ENCODE measurements at regions not wholly inside any gene's neighbourhood (a gene's known extent, or its start where the extent isn't known, plus 50 kb on each side); places are given as distances from the start of the nearest gene placed in this dataset.
"Not testable (repeated sequence)": the region's sequence is repeated elsewhere in the genome, so short reads cannot be mapped to it uniquely, and the experiment has no call there.

DNA sequence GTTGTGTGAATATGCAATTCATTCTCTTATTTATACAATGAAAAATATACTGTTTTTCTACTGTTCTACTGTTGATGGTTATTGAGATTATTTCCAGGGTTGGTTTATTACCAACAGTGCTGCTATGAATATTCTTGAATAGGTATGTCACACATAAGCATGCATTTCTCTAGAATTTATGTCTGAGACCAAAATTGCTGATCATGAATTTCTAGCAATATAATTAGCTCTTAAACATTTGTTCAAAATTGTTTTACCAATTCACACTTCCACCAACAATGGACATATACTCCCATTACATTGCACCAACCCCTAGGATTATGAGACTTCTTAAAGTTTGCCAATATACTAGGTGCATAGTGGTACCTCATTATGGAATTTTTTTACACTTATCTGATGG lies 164.1 kb upstream of the KCNQ5 start:
- no peak for DNase-seq

DNA sequence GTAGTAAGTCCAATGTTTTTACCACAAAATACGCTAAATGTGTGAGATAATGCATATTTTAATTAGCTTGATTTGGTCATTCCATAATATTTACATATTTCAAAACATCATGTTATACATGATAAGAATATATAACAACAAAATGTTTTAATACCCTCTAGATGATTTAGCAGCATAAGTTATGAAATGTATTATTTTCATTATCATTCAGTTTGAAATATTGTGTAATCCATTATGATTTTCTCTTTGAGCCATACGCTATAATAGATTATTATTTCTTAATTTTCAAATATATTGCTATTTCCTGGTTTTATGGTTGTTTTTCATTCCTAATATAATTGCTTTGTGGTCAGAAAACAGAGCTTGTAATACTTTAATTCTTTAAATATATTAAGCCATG lies 163.3 kb upstream of the KCNQ5 start:
- 87% methylated on average over 2 of the region's 2 CpGs for WGBS
- intact Hi-C loops (cut with DNase I), result no loop called here
- no peaks in the 10 kb centered on the region for H3K9me3 ChIP-seq (ENCODE audit: control insufficient read depth, low read length)
- ATAC-seq, result no peak
- H3K27ac ChIP-seq (ENCODE audit: low read length), result no peak overlapping the region
- H3K27me3 ChIP-seq (ENCODE audit: control insufficient read depth, insufficient read depth), result no peaks in the 10 kb centered on the region
- H3K4me1 ChIP-seq (ENCODE audit: control insufficient read depth, insufficient read depth, low read length), result no peaks in the 10 kb centered on the region
- H3K4me3 ChIP-seq (ENCODE audit: low read length), result no peak overlapping the region
- DNase-seq, result no peak

More for the DNA sequence above, 164.1 kb upstream of the KCNQ5 start:
- Histone ChIP-seq H3K9me3 (ENCODE audit: control insufficient read depth, low read length) (no peaks in the 10 kb centered on the region), H3K27me3 (ENCODE audit: control insufficient read depth, insufficient read depth) (no peaks in the 10 kb centered on the region), H3K4me1 (ENCODE audit: control insufficient read depth, insufficient read depth, low read length) (no peaks in the 10 kb centered on the region), H3K4me3 (ENCODE audit: low read length) (no peak overlapping the region), H3K27ac (ENCODE audit: low read length) (no peak overlapping the region)
- intact Hi-C loops (cut with DNase I), result no loop called here
- ATAC-seq, result no peak

DNA sequence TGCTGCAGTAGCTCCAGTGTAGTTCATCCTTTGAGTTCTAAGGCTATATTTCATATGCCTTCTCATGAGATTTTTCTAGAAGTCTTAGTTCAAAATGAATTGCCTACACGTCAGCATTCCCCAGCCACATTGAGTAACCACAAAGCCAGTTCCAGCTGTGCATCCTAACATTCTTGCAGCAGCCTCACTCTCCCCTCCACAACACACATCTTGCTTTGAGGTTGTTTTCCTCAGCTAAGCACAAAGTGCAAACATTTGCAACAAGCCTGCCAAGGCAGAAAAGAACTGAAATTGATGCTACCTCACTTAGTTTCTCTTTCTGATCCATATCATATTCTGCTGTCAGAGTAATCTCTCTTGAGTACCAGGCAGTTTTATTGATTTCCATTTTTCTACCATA lies 160.7 kb upstream of the KCNQ5 start:
- no peaks in the 10 kb centered on the region for H3K9me3 ChIP-seq (ENCODE audit: control insufficient read depth, low read length)
- no peaks in the 10 kb centered on the region for H3K27me3 ChIP-seq (ENCODE audit: control insufficient read depth, insufficient read depth)
- DNase-seq (no peak), ATAC-seq (no peak)
- intact Hi-C loops (cut with DNase I), result no loop called here
- H3K4me3 ChIP-seq (ENCODE audit: low read length), result no peak overlapping the region
- WGBS, result 39% methylated on average over 1 of the region's 1 CpG
- H3K4me1 ChIP-seq (ENCODE audit: control insufficient read depth, insufficient read depth, low read length), result no peaks in the 10 kb centered on the region
- H3K27ac ChIP-seq (ENCODE audit: low read length), result no peak overlapping the region

DNA sequence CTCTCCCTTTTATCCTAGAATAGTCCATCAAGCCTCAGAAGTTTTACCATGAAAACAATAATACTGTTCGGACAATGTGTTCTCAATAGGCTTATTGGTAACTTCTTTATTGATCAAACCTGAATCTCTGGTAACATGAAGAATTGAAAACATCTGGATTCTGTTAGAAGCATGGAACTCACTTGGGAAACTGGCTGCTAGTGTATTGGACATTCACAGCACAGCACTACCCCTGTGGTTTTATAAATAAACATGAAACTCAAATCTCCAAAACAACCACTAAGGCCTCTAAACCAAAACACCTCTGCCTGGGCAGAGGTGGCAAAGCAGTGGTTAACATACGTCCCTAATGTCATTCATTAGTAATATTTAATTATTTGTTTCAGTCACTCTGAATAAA lies 157.6 kb upstream of the KCNQ5 start:
- WGBS, result 57% methylated on average over 2 of the region's 2 CpGs
- H3K4me1 ChIP-seq (ENCODE audit: control insufficient read depth, insufficient read depth, low read length), result no peaks in the 10 kb centered on the region
- H3K27me3 ChIP-seq (ENCODE audit: control insufficient read depth, insufficient read depth), result no peaks in the 10 kb centered on the region
- ATAC-seq (no peak), DNase-seq (no peak)
- no peaks in the 10 kb centered on the region for H3K9me3 ChIP-seq (ENCODE audit: control insufficient read depth, low read length)
- intact Hi-C loops (cut with DNase I), result no loop called here
- H3K27ac ChIP-seq (ENCODE audit: low read length), result no peak overlapping the region
- H3K4me3 ChIP-seq (ENCODE audit: low read length), result no peak overlapping the region

DNA sequence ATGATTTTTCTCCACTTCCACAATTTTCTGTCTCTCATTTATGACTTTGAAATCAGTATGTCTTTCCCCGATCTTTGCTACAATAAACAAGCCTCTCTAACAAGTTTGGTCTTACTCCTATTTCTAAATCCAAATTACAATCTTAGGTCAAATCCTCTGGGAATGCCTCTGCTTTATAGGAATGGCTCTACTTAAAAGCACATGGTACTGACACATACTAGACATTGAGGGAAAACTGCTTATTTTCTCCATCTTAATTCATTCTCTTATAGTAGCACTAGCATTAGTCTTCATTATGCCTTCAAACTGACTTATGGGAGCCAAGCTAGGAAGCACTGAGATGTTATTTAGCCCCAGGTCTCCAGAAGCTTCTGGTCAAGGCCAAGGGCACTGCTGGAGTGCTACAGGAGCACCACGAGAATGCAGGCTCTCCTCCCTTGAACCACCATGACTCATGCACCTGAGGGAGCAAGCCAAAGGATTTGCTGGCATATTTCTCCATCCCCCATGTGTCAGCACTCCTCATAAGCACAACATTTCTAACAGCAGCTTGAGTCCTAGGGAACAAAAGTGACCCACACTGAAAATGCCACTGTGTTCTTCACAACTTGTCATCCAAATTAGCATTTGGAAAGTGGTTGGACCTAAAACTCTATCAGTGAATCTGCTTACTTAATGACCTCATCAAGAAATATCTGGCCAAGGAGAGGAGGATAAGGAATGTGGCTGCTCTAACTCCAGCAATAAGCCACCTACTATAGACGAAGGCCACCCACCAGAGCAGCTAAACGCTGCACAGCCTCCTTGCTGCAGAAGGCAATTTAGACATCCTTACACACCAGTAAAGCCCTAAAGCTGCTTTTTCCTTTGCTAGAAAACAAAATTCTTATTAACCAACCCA lies 156.8 kb upstream of the KCNQ5 start:
- no peak overlapping the region for H3K4me3 ChIP-seq (ENCODE audit: low read length)
- intact Hi-C loops (cut with DNase I), result no loop called here
- DNase-seq, result no peak
- no peaks in the 10 kb centered on the region for H3K4me1 ChIP-seq (ENCODE audit: control insufficient read depth, insufficient read depth, low read length)
- WGBS, result 59% methylated on average over 4 of the region's 4 CpGs
- no peaks in the 10 kb centered on the region for H3K27me3 ChIP-seq (ENCODE audit: control insufficient read depth, insufficient read depth)
- no peaks in the 10 kb centered on the region for H3K9me3 ChIP-seq (ENCODE audit: control insufficient read depth, low read length)
- no peak overlapping the region for H3K27ac ChIP-seq (ENCODE audit: low read length)
- no peak for ATAC-seq

DNA sequence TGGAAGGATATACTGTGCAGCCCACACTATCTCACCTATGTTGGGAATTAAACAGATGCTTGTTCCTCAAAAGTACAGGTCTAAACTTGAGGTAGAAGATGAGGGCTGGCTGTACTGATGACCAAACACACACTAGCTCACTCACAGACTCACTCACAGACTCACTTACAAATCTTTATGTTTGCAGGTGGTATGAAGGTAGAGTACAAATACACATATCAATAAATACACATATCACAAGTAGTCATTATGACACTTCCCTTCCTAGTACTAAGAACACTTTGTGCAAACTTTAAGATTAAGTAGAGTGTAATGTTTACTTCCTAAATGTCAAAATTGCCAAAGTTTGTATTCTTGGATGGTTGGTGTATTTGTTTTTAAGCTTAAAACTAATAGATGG lies 155.4 kb upstream of the KCNQ5 start:
- DNase-seq, result no peak
- no peak for ATAC-seq
- intact Hi-C loops (cut with DNase I), result no loop called here
- Histone ChIP-seq H3K4me3 (ENCODE audit: low read length) (no peak overlapping the region), H3K27ac (ENCODE audit: low read length) (no peak overlapping the region), H3K4me1 (ENCODE audit: control insufficient read depth, insufficient read depth, low read length) (no peaks in the 10 kb centered on the region), H3K27me3 (ENCODE audit: control insufficient read depth, insufficient read depth) (no peaks in the 10 kb centered on the region), H3K9me3 (ENCODE audit: control insufficient read depth, low read length) (no peaks in the 10 kb centered on the region)

DNA sequence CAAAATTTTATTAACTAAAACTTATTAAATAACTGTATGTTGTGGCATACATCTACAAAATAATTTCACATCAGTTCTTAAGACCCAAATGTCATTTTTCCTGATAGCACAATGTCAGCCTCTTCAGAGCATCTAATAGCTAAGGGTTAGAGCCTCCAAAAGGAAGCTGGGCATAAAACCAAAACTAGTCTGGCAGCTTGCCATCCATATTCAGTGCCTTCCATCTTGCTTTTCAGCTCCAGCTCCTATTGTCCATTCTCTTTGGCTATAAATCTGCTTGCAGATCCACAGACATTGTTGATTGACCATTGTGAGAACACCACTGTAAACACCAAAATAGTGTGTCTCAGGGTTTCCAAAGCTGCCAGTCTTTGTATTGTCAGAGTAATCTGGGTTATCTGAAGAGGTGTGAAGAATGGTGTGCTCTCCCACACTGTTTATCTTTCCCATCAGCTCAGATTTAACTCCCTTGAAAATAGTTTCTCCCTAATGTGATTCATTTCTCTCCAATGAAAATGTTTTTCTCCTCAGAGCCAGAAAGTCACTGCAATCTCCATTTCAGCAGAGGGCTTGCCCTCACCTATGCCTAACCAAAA lies 154.8 kb upstream of the KCNQ5 start:
- no peaks in the 10 kb centered on the region for H3K9me3 ChIP-seq (ENCODE audit: control insufficient read depth, low read length)
- H3K27me3 ChIP-seq (ENCODE audit: control insufficient read depth, insufficient read depth), result no peaks in the 10 kb centered on the region
- no peak overlapping the region for H3K27ac ChIP-seq (ENCODE audit: low read length)
- H3K4me3 ChIP-seq (ENCODE audit: low read length), result no peak overlapping the region
- no peak for ATAC-seq
- DNase-seq, result no peak
- intact Hi-C loops (cut with DNase I), result no loop called here
- H3K4me1 ChIP-seq (ENCODE audit: control insufficient read depth, insufficient read depth, low read length), result no peaks in the 10 kb centered on the region

DNA sequence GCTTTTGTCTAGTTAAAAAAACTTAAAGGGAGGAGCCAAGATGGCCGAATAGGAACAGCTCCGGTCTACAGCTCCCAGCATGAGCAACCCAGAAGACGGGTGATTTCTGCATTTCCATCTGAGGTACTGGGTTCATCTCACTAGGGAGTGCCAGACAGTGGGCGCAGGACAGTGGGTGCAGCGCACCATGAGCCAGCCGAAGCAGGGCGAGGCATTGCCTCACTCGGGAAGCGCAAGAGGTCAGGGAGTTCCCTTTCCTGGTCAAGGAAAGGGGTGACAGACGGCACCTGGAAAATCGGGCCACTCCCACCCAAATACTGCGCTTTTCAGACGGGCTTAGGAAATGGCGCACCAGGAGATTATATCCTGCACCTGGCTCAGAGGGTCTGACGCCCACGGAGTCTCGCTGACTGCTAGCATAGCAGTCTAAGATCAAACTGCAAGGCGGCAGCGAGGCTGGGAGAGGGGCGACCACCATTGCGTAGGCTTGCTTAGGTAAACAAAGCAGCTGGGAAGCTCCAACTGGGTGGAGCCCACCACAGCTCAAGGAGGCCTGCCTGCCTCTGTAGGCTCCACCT lies 152.4 kb upstream of the KCNQ5 start:
- ATAC-seq, result not testable (repeated sequence)
- 91% methylated on average over 21 of the region's 21 CpGs for WGBS

DNA sequence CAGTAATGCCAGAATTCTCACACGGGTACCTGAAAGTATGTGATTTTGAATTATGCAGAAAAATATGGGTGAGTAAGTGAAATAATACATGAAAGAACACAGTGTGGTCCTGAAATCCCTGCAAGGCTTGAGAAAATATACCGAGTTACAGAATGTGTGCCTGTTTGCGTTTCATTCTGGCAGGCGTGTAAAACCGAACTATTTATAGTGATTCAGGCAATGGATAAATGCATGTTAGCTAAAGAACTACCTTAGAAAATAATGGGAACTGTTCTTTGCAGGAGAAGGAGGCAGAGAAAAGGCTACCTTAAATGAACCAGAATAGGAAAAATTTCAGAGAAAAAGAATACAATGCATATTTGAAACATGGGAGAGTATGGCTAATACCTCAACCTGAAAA lies 145.8 kb upstream of the KCNQ5 start:
- H3K4me1 ChIP-seq (ENCODE audit: control insufficient read depth, insufficient read depth, low read length), result no peaks in the 10 kb centered on the region
- DNase-seq (no peak), ATAC-seq (no peak)
- H3K27me3 ChIP-seq (ENCODE audit: control insufficient read depth, insufficient read depth), result no peaks in the 10 kb centered on the region
- H3K27ac ChIP-seq (ENCODE audit: low read length), result no peak overlapping the region
- no peak overlapping the region for H3K4me3 ChIP-seq (ENCODE audit: low read length)
- H3K9me3 ChIP-seq (ENCODE audit: control insufficient read depth, low read length), result no peaks in the 10 kb centered on the region
- intact Hi-C loops (cut with DNase I), result no loop called here
- 82% methylated on average over 5 of the region's 5 CpGs for WGBS

More for the DNA sequence above, 152.4 kb upstream of the KCNQ5 start:
- intact Hi-C loops (cut with DNase I); H3K27me3 ChIP-seq (ENCODE audit: control insufficient read depth, insufficient read depth); H3K27ac ChIP-seq (ENCODE audit: low read length); H3K9me3 ChIP-seq (ENCODE audit: control insufficient read depth, low read length); H3K4me3 ChIP-seq (ENCODE audit: low read length); H3K4me1 ChIP-seq (ENCODE audit: control insufficient read depth, insufficient read depth, low read length): not testable (repeated sequence)
- DNase-seq, result peak in 1 of 3 donors; percentile 28

DNA sequence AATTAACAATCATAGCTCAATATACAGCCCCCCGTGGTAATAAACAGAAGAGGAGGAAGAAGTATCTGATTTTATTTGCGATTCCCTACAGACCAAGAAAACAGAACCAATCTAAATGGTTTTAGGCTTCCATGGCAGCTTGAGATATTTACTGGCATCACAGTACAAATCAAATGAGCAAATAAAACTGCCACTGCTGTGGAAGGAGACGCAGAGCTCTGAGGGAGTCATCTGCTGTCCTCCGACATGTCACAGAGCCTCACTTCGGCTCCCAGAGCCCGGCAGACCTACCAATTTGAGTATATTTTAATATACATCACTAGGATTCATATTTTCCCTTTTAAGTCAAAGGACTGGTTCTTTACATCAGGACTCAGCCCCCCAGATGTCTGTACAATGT lies 145.2 kb upstream of the KCNQ5 start:
- WGBS, result 82% methylated on average over 6 of the region's 6 CpGs
- Histone ChIP-seq H3K4me3 (ENCODE audit: low read length) (no peak overlapping the region), H3K27me3 (ENCODE audit: control insufficient read depth, insufficient read depth) (no peaks in the 10 kb centered on the region), H3K9me3 (ENCODE audit: control insufficient read depth, low read length) (no peaks in the 10 kb centered on the region), H3K4me1 (ENCODE audit: control insufficient read depth, insufficient read depth, low read length) (no peaks in the 10 kb centered on the region), H3K27ac (ENCODE audit: low read length) (no peak overlapping the region)
- no peak for DNase-seq
- intact Hi-C loops (cut with DNase I), result no loop called here
- no peak for ATAC-seq

DNA sequence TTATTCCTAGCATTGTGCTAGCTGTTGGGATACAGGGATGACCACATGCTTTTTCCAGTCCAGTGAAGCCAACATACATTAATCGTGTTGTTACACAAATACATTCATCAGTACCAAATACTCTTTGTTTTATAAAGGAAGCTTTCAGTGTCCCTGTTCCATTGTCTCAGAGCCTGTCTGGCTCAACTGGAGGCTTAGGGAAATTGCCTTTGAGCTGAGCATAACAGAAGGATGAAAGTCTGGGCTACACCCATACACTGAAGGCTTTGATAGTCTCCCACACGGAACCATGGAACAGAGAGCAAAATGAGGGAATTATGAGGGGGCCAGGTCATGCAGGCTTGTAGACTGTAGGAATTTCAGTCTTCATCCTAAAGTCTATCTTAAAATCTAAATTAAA lies 126.4 kb upstream of the KCNQ5 start:
- ATAC-seq (no peak), DNase-seq (no peak)
- Histone ChIP-seq H3K9me3 (ENCODE audit: control insufficient read depth, low read length) (no peaks in the 10 kb centered on the region), H3K27ac (ENCODE audit: low read length) (no peak overlapping the region), H3K4me3 (ENCODE audit: low read length) (no peak overlapping the region), H3K27me3 (ENCODE audit: control insufficient read depth, insufficient read depth) (no peaks in the 10 kb centered on the region), H3K4me1 (ENCODE audit: control insufficient read depth, insufficient read depth, low read length) (no peaks in the 10 kb centered on the region)
- WGBS, result 79% methylated on average over 2 of the region's 2 CpGs
- intact Hi-C loops (cut with DNase I), result no loop called here
